IPS-18a (cell line): ENCODE measurements at regions not wholly inside any gene's neighbourhood (a gene's known extent, or its start where the extent isn't known, plus 50 kb on each side); places are given as distances from the start of the nearest gene placed in this dataset.

ENCODE experiments used
- H3K27ac ChIP-seq: one replicate; pipeline ENCODE4 v1.5.1; 2013; ENCODE audit warnings: low read length
- H3K27me3 ChIP-seq: one replicate; pipeline ENCODE4 v1.6.1; 2013; ENCODE audit warnings: mild to moderate bottlenecking, low read length; ENCODE audit not compliant: control insufficient read depth, insufficient read depth
- H3K36me3 ChIP-seq: one replicate; pipeline ENCODE4 v1.6.1; 2013; ENCODE audit warnings: low read depth, low read length; ENCODE audit not compliant: control insufficient read depth
- H3K4me1 ChIP-seq: one replicate; pipeline ENCODE4 v1.6.1; 2013; ENCODE audit warnings: low read depth, low read length; ENCODE audit not compliant: control insufficient read depth
- H3K4me3 ChIP-seq: one replicate; pipeline ENCODE4 v1.5.1; 2013; ENCODE audit warnings: low read length
- H3K9ac ChIP-seq: one replicate; pipeline ENCODE4 v1.6.1; 2013; ENCODE audit warnings: mild to moderate bottlenecking, low read length, moderate library complexity
- H3K9me3 ChIP-seq: one replicate; pipeline ENCODE4 v1.6.1; 2013; ENCODE audit warnings: low read depth, low read length; ENCODE audit not compliant: control insufficient read depth

- H3K9me3 ChIP-seq: no peaks in the 10 kb centered on the region
- no peaks in the 10 kb centered on the region for H3K36me3 ChIP-seq
- H3K4me1 ChIP-seq: no peaks in the 10 kb centered on the region
- H3K9ac ChIP-seq: no peak overlapping the region
- no peak overlapping the region for H3K27ac ChIP-seq
- no peak overlapping the region for H3K4me3 ChIP-seq
- no peaks in the 10 kb centered on the region for H3K27me3 ChIP-seq
These were observed 346.7 kb upstream of the PPARGC1A start for GRCh38 chr4:24236532-24236931.

- H3K4me1 ChIP-seq: no peaks in the 10 kb centered on the region
- H3K27me3 ChIP-seq: no peaks in the 10 kb centered on the region
- H3K36me3 ChIP-seq: no peaks in the 10 kb centered on the region
- H3K9ac ChIP-seq: no peak overlapping the region
- H3K27ac ChIP-seq: no peak overlapping the region
- no peak overlapping the region for H3K4me3 ChIP-seq
- no peaks in the 10 kb centered on the region for H3K9me3 ChIP-seq
These were observed 346.3 kb upstream of the PPARGC1A start for GRCh38 chr4:24236120-24236519.

GRCh38 chr4:24235618-24236017 lies 345.8 kb upstream of the PPARGC1A start:
- Histone ChIP-seq H3K36me3 (no peaks in the 10 kb centered on the region), H3K27ac (no peak overlapping the region), H3K4me1 (no peaks in the 10 kb centered on the region), H3K27me3 (no peaks in the 10 kb centered on the region), H3K9ac (no peak overlapping the region), H3K4me3 (no peak overlapping the region), H3K9me3 (no peaks in the 10 kb centered on the region)

GRCh38 chr4:24234288-24234848 lies 344.5 kb upstream of the PPARGC1A start:
- H3K9ac ChIP-seq: no peak overlapping the region
- H3K27ac ChIP-seq: no peak overlapping the region
- no peaks in the 10 kb centered on the region for H3K9me3 ChIP-seq

GRCh38 chr4:24230955-24231354 lies 341.1 kb upstream of the PPARGC1A start:
- Histone ChIP-seq H3K27me3 (no peaks in the 10 kb centered on the region), H3K36me3 (no peaks in the 10 kb centered on the region), H3K9me3 (no peaks in the 10 kb centered on the region), H3K27ac (no peak overlapping the region), H3K9ac (no peak overlapping the region), H3K4me3 (no peak overlapping the region), H3K4me1 (no peaks in the 10 kb centered on the region)

More at GRCh38 chr4:24234288-24234848, 344.5 kb upstream of the PPARGC1A start:
- Histone ChIP-seq H3K4me1 (no peaks in the 10 kb centered on the region), H3K27me3 (no peaks in the 10 kb centered on the region), H3K36me3 (no peaks in the 10 kb centered on the region), H3K4me3 (no peak overlapping the region)

DNA sequence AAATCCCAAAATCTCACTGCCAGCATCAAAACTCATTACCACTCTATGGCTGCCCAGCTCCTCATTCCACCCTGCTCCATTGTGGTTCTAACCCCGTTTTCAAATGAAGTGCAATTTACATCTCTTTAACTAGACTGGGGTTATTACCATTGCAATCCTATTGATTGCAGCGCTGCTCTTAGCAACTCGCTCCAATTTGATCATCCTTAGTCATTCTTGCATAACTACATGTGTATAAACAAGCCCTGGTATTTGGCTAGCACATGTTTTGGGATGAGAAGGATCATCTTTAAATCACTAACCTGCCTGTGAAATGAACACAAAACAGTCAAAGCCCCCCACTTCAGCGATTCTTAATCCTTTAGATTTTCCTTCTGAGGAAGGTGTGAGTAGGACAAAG lies 340.1 kb upstream of the PPARGC1A start:
- H3K4me3 ChIP-seq: no peak overlapping the region
- no peaks in the 10 kb centered on the region for H3K9me3 ChIP-seq
- no peak overlapping the region for H3K9ac ChIP-seq

GRCh38 chr4:24228692-24229091 lies 338.8 kb upstream of the PPARGC1A start:
- Histone ChIP-seq H3K9me3 (no peaks in the 10 kb centered on the region), H3K27ac (no peak overlapping the region), H3K36me3 (no peaks in the 10 kb centered on the region), H3K4me1 (no peaks in the 10 kb centered on the region), H3K27me3 (no peaks in the 10 kb centered on the region), H3K9ac (no peak overlapping the region), H3K4me3 (no peak overlapping the region)

More for the DNA sequence above, 340.1 kb upstream of the PPARGC1A start:
- H3K27me3 ChIP-seq: no peaks in the 10 kb centered on the region
- no peaks in the 10 kb centered on the region for H3K36me3 ChIP-seq
- H3K4me1 ChIP-seq: no peaks in the 10 kb centered on the region
- H3K27ac ChIP-seq: no peak overlapping the region

DNA sequence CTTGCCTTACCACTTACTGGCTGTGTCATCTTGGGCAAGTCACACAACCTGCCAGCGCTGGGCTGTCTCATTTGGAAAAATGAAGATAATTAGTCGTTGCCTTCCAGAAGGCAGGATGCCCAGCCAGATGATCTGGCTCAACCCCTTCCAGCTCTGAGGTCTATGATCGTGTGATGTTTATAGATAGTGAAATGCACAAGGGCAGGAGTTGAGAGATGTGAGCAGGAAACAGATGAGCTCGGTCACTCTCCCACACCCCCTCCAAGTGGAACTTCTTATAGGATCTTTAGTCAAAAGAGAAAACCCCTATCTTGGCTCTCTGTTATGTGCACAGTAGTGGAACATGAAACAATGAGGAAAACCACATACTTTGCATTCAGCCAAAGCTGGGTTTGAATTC lies 336.8 kb upstream of the PPARGC1A start:
- H3K4me1 ChIP-seq: no peaks in the 10 kb centered on the region
- no peak overlapping the region for H3K9ac ChIP-seq
- H3K4me3 ChIP-seq: no peak overlapping the region
- H3K9me3 ChIP-seq: no peaks in the 10 kb centered on the region
- no peaks in the 10 kb centered on the region for H3K27me3 ChIP-seq
- no peaks in the 10 kb centered on the region for H3K36me3 ChIP-seq
- no peak overlapping the region for H3K27ac ChIP-seq

GRCh38 chr4:24226023-24226422 lies 336.2 kb upstream of the PPARGC1A start:
- Histone ChIP-seq H3K9ac (no peak overlapping the region), H3K27ac (no peak overlapping the region)

DNA sequence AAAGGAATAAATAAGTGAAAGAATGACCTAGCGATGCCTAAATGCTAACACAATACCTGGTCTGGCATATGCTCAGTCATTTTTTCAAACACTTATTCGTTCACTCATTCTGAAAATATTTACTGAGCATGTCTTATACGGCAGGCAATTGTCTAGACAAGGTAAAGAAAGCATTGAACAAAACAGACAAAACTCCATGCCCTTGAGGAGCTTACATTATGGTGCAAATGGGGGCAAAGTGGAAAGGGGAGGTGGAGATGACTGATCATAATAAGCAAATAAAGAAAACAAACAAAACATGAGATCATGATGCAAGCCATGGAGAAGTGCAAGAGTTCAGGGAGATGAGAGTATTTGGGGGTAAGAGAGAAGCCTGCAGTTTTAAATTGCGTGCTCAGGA lies 334.6 kb upstream of the PPARGC1A start:
- H3K9me3 ChIP-seq: no peaks in the 10 kb centered on the region
- H3K36me3 ChIP-seq: no peaks in the 10 kb centered on the region
- H3K4me1 ChIP-seq: no peaks in the 10 kb centered on the region
- H3K9ac ChIP-seq: no peak overlapping the region
- no peak overlapping the region for H3K27ac ChIP-seq
- H3K27me3 ChIP-seq: no peaks in the 10 kb centered on the region
- no peak overlapping the region for H3K4me3 ChIP-seq

More at GRCh38 chr4:24226023-24226422, 336.2 kb upstream of the PPARGC1A start:
- H3K9me3 ChIP-seq: no peaks in the 10 kb centered on the region
- no peaks in the 10 kb centered on the region for H3K4me1 ChIP-seq
- H3K4me3 ChIP-seq: no peak overlapping the region
- H3K36me3 ChIP-seq: no peaks in the 10 kb centered on the region
- no peaks in the 10 kb centered on the region for H3K27me3 ChIP-seq

GRCh38 chr4:24219209-24219608 lies 329.4 kb upstream of the PPARGC1A start:
- Histone ChIP-seq H3K27ac (no peak overlapping the region), H3K27me3 (no peaks in the 10 kb centered on the region), H3K4me1 (no peaks in the 10 kb centered on the region), H3K9ac (no peak overlapping the region), H3K4me3 (no peak overlapping the region), H3K9me3 (no peaks in the 10 kb centered on the region), H3K36me3 (no peaks in the 10 kb centered on the region)

GRCh38 chr4:24218566-24218965 lies 328.7 kb upstream of the PPARGC1A start:
- Histone ChIP-seq H3K36me3 (no peaks in the 10 kb centered on the region), H3K27ac (no peak overlapping the region), H3K4me3 (no peak overlapping the region), H3K9ac (no peak overlapping the region), H3K27me3 (no peaks in the 10 kb centered on the region), H3K9me3 (no peaks in the 10 kb centered on the region), H3K4me1 (no peaks in the 10 kb centered on the region)
